ENCODE measurements at regions not wholly inside any gene's neighbourhood (a gene's known extent, or its start where the extent isn't known, plus 50 kb on each side); places are given as distances from the start of the nearest gene placed in this dataset.
"Not testable (repeated sequence)": the region's sequence is repeated elsewhere in the genome, so short reads cannot be mapped to it uniquely, and the experiment has no call there.

- DNase-seq (ENCODE audit: low spot score) = no peak
These were observed 133.7 kb downstream of the ANXA2 start for GRCh38 chr15:60264088-60264487.

- no peak for DNase-seq (ENCODE audit: low spot score)
These were observed 133.2 kb downstream of the ANXA2 start for GRCh38 chr15:60264566-60264965.

- no peak for DNase-seq (ENCODE audit: low spot score)
These were observed 132.7 kb downstream of the ANXA2 start for GRCh38 chr15:60265057-60265456.

GRCh38 chr15:60272623-60273022 lies 125.2 kb downstream of the ANXA2 start:
- no peak for DNase-seq (ENCODE audit: low spot score)

DNA sequence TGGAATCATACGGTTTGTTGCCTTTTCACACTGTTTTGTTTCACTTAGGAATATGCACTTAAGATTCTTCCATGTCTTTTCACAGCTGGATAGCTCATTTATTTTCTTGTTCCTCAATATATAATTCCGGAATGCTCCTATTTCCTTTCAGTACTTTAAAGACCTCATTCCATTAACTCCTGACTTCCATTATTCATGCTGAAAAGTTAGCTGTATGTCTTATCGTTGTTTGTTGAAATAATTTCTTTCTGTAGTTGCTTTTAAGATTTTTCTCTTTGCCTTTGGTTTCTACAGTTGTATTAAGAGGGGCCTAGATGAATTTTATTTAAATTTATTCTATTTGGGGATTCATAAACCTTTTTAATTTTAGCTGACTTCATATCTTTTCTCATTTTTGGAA lies 122.2 kb downstream of the ANXA2 start:
- no peak for DNase-seq (ENCODE audit: low spot score)

DNA sequence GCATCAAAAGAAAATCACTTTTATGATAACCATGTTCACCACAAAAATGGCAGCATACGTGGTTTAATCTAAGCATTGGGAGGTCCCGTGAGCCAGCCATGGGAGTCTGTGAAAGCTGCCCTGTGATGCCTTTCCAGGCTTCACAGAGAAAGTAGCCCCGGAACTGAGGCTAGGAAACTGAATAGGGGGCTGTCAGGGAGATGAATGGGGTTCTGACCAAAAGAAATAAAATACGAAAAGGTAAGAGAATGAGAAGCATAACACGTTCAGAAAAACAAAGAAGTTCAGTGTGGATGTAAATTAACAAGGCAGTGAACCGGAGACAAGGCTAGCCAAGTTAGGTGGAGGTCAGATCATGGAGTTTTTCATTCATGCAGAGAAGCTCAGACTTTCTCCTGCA lies 118.9 kb downstream of the ANXA2 start:
- no peak for DNase-seq (ENCODE audit: low spot score)

DNA sequence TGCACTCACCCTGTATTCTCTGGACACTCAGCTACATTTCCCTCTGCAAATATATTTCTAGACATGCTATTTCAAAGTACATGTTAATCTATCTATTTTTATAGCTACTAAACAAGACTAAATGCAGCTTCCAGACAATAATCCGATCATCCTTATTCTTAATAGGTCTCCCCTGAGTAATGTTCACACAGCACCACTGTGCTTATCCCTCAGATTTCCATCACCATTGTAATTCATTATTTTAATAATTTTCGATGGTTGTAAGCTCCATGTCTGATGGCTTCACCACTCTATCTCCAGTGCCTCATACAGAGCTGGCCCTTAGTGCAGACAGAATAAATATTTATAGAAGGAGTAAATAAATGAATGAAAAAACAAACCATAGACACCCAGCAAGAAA lies 117.5 kb downstream of the ANXA2 start:
- no peak for DNase-seq (ENCODE audit: low spot score)

DNA sequence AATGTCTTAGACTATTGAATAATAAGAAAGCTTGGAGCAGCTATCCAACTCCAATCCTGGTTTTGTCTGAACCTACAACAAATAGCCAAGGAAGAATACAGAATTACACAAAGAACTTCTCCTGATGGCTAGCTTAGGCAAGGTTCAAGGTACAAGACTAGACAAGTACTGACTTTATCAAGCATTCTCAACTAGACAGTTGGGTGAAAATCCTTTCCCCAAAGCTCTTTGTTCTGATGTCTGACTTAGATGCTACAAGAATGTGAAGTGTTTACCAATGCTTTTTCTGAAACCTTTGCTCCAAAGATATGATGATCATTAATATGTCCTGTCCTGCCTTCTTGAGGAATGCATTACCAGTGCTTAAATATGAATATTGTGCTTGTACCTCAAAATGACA lies 113.8 kb downstream of the ANXA2 start:
- no peak for DNase-seq (ENCODE audit: low spot score)

- not testable (repeated sequence) for DNase-seq (ENCODE audit: low spot score)
These were observed 101.9 kb downstream of the ANXA2 start for GRCh38 chr15:60295901-60296300.

DNA sequence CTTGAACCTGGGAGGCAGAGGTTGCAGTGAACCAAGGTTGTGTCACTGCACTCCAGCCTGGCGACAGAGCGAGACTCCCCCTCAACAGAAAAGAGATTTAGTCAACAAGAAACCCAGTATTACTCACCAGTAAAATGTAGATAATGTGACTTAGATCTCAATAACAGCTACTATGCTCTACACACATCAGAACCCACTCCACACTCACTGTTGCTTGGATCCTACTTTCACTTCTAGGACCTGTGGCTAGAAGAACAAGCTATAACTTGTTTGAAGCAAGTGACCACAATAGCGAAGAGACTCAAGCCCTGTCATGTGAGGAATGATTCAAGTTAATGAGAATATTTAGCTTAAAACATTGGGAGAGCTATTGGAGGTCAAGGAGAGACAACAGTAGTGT lies 100.7 kb downstream of the ANXA2 start:
- no peak for DNase-seq (ENCODE audit: low spot score)
